Sigmoid colon (tissue), 3 donors: ENCODE measurements at regions not wholly inside any gene's neighbourhood (a gene's known extent, or its start where the extent isn't known, plus 50 kb on each side); places are given as distances from the start of the nearest gene placed in this dataset.

Source experiments
- POLR2A ChIP-seq, 2 donors: fragments of 450-650 bp; IDR thresholded peaks; one replicate each; pipeline ENCODE4 v1.6.1; 2016; ENCODE audit warnings: antibody characterized with exemption in 2 of 2, mild to moderate bottlenecking in 2 of 2, moderate library complexity in 2 of 2
- TF ChIP-seq, protein P1 (sequence below), 4 experiments: fragments of 450-650 bp in 3 of 4; fragments of 200-600 bp in 1 of 4; IDR thresholded peaks; one replicate each; pipeline ENCODE4 v1.5.1; 2016 to 2019; ENCODE audit warnings: antibody characterized with exemption in 4 of 4, mild to moderate bottlenecking in 3 of 4, moderate library complexity in 2 of 4

DNA sequence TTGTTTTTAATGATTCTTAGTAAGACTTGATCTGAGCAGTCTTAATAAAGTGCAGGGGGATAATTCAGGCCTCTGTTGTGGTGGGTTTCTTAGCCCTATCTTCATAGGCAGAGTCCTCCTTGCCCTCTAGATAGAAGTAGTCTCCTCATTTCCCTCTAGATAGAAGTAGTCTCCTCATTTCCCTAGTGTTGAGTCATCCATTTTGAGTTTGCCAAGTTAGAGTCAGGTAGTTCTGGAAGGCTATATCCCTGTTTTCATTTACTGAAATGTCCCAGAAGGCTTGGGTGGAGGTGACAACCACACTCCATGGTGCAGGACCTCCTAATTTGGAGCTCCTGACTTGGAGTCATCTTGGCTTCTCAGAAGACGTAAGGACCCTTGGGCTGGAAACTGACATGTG lies 384.6 kb downstream of the MLLT3 start:
- TF ChIP-seq POLR2A (IDR thresholded peaks at IDR 0.05), result no peak
- TF ChIP-seq, protein P1, sequence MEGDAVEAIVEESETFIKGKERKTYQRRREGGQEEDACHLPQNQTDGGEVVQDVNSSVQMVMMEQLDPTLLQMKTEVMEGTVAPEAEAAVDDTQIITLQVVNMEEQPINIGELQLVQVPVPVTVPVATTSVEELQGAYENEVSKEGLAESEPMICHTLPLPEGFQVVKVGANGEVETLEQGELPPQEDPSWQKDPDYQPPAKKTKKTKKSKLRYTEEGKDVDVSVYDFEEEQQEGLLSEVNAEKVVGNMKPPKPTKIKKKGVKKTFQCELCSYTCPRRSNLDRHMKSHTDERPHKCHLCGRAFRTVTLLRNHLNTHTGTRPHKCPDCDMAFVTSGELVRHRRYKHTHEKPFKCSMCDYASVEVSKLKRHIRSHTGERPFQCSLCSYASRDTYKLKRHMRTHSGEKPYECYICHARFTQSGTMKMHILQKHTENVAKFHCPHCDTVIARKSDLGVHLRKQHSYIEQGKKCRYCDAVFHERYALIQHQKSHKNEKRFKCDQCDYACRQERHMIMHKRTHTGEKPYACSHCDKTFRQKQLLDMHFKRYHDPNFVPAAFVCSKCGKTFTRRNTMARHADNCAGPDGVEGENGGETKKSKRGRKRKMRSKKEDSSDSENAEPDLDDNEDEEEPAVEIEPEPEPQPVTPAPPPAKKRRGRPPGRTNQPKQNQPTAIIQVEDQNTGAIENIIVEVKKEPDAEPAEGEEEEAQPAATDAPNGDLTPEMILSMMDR (IDR thresholded peaks at IDR 0.05), result no peak
